Smooth muscle cell (in vitro differentiated cells): ENCODE measurements at regions not wholly inside any gene's neighbourhood (a gene's known extent, or its start where the extent isn't known, plus 50 kb on each side); places are given as distances from the start of the nearest gene placed in this dataset.

ENCODE experiments used
- DNase-seq: peaks from one replicate; lab custom pipeline; 2025; ENCODE audit not compliant: unreplicated experiment; lab: John Stamatoyannopoulos, UW
- H2AFZ ChIP-seq: fragments of 200-600 bp; sonication (generic); 2 replicates; pipeline ENCODE4 v1.6.0; 2016; ENCODE audit warnings: antibody characterized with exemption, low read depth, mild to moderate bottlenecking
- H3F3A ChIP-seq: fragments of 200-600 bp; sonication (generic); 2 replicates; pipeline ENCODE4 v1.6.0; 2017; ENCODE audit warnings: antibody characterized with exemption, low read depth
- H3K27ac ChIP-seq: fragments of 200-600 bp; sonication (generic); 2 replicates; pipeline ENCODE4 v1.5.1; 2016; ENCODE audit warnings: low read depth, mild to moderate bottlenecking
- H3K27me3 ChIP-seq: fragments of 200-600 bp; sonication (generic); 2 replicates; pipeline ENCODE4 v1.6.1; 2016; ENCODE audit warnings: low read depth, mild to moderate bottlenecking
- H3K36me3 ChIP-seq: fragments of 200-600 bp; sonication (generic); 2 replicates; pipeline ENCODE4 v1.5.1; 2016; ENCODE audit warnings: low read depth
- H3K4me1 ChIP-seq: fragments of 200-600 bp; sonication (generic); 2 replicates; pipeline ENCODE4 v1.5.1; 2016; ENCODE audit warnings: low read depth
- H3K4me2 ChIP-seq: fragments of 200-600 bp; sonication (generic); 2 replicates; pipeline ENCODE4 v1.6.0; 2016; ENCODE audit warnings: mild to moderate bottlenecking
- H3K4me3 ChIP-seq: fragments of 200-600 bp; sonication (generic); 2 replicates; pipeline ENCODE4 v1.5.1; 2016; ENCODE audit warnings: mild to moderate bottlenecking
- H3K79me2 ChIP-seq: fragments of 200-600 bp; sonication (generic); 2 replicates; pipeline ENCODE4 v1.6.0; 2016; ENCODE audit warnings: low read depth, mild to moderate bottlenecking
- H3K9ac ChIP-seq: fragments of 200-600 bp; sonication (generic); 2 replicates; pipeline ENCODE4 v1.6.0; 2016; ENCODE audit warnings: low read depth
- H3K9me3 ChIP-seq: fragments of 200-600 bp; sonication (generic); replicated peaks from 2 replicates; pipeline ENCODE4 v1.5.1; 2016; ENCODE audit warnings: low read depth
- H4K20me1 ChIP-seq: fragments of 200-600 bp; sonication (generic); 2 replicates; pipeline ENCODE4 v1.6.0; 2016; ENCODE audit warnings: low read depth
- WGBS: methylation state at CpG from one replicate; pipeline ENCODE4 v1.1.7; 2016; ENCODE audit warnings: low lambda C conversion rate; 5-methylcytosine and 5-hydroxymethylcytosine counted together
- TF ChIP-seq, protein P1 (sequence below): fragments of 200-600 bp; sonication (generic); IDR thresholded peaks from 2 replicates; pipeline ENCODE4 v1.5.1; 2017; ENCODE audit warnings: borderline replicate concordance, mild to moderate bottlenecking, antibody characterized with exemption; ENCODE audit not compliant: insufficient read depth, poor library complexity, severe bottlenecking

DNA sequence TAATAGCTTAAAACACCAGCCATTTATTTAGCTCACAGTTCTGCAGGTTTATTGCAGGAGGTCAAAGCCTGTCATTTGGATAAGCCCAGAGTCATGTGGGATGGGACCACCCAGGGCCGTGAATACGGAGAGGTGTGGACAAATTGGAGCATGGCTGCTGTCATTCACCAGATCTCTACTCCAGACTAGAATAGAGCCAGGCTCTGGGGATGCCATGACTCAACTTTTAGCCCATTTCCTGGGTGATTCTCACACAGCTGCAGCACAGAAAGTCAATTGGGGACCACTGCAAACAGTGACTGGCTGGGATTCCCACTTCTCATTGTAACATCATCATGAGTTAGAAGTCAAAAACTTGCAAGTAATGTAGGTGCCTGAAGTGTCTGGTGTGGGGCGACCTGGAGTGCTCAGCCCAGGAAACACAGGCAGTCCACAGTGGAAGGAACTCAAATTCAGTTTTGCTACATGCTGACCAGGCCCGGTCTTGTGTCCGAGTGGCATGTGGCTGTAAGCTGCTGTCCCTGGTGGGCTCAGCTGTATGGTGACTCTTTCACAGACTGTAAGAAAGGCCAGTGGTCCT is 174.3 kb downstream of the SCP2D1 start:
- Histone ChIP-seq H3K27me3 (no peaks in the 10 kb centered on the region), H3K4me1 (no peaks in the 10 kb centered on the region)

GRCh38 chr20:18988701-18989100 is 175.1 kb downstream of the SCP2D1 start:
- Histone ChIP-seq H4K20me1 (no peaks in the 10 kb centered on the region), H2AFZ (no peak overlapping the region)
- no peak for DNase-seq

More for the DNA sequence above, 174.3 kb downstream of the SCP2D1 start:
- Histone ChIP-seq H3F3A (no peaks in the 10 kb centered on the region), H3K9ac (no peak overlapping the region), H3K27ac (no peak overlapping the region), H3K79me2 (no peaks in the 10 kb centered on the region), H3K4me2 (no peak overlapping the region), H3K4me3 (no peak overlapping the region), H3K9me3 (no peaks in the 10 kb centered on the region), H3K36me3 (no peaks in the 10 kb centered on the region), H4K20me1 (no peaks in the 10 kb centered on the region), H2AFZ (no peak overlapping the region)
- WGBS = 81% methylated on average over 5 of the region's 5 CpGs
- DNase-seq = no peak
- TF ChIP-seq, protein P1, sequence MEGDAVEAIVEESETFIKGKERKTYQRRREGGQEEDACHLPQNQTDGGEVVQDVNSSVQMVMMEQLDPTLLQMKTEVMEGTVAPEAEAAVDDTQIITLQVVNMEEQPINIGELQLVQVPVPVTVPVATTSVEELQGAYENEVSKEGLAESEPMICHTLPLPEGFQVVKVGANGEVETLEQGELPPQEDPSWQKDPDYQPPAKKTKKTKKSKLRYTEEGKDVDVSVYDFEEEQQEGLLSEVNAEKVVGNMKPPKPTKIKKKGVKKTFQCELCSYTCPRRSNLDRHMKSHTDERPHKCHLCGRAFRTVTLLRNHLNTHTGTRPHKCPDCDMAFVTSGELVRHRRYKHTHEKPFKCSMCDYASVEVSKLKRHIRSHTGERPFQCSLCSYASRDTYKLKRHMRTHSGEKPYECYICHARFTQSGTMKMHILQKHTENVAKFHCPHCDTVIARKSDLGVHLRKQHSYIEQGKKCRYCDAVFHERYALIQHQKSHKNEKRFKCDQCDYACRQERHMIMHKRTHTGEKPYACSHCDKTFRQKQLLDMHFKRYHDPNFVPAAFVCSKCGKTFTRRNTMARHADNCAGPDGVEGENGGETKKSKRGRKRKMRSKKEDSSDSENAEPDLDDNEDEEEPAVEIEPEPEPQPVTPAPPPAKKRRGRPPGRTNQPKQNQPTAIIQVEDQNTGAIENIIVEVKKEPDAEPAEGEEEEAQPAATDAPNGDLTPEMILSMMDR = no peak

GRCh38 chr20:18989736-18990474 is 176.3 kb downstream of the SCP2D1 start:
- Histone ChIP-seq H4K20me1 (no peaks in the 10 kb centered on the region), H3K27ac (no peak overlapping the region), H3K9ac (no peak overlapping the region), H3K36me3 (no peaks in the 10 kb centered on the region), H3K4me2 (no peak overlapping the region), H3F3A (no peaks in the 10 kb centered on the region), H3K27me3 (no peaks in the 10 kb centered on the region), H2AFZ (no peak overlapping the region), H3K9me3 (no peaks in the 10 kb centered on the region), H3K4me1 (no peaks in the 10 kb centered on the region), H3K4me3 (no peak overlapping the region), H3K79me2 (no peaks in the 10 kb centered on the region)
- DNase-seq = no peak
- 91% methylated on average over 10 of the region's 10 CpGs for WGBS
- TF ChIP-seq, protein P1 = no peak

More at GRCh38 chr20:18988701-18989100, 175.1 kb downstream of the SCP2D1 start:
- WGBS = 62% methylated on average over 3 of the region's 3 CpGs
- TF ChIP-seq, protein P1 = no peak
- Histone ChIP-seq H3K9ac (no peak overlapping the region), H3F3A (no peaks in the 10 kb centered on the region), H3K4me3 (no peak overlapping the region), H3K27ac (no peak overlapping the region), H3K36me3 (no peaks in the 10 kb centered on the region), H3K9me3 (no peaks in the 10 kb centered on the region), H3K79me2 (no peaks in the 10 kb centered on the region), H3K4me1 (no peaks in the 10 kb centered on the region), H3K4me2 (no peak overlapping the region), H3K27me3 (no peaks in the 10 kb centered on the region)
